ENCODE measurements at regions not wholly inside any gene's neighbourhood (a gene's known extent, or its start where the extent isn't known, plus 50 kb on each side); places are given as distances from the start of the nearest gene placed in this dataset.

DNA sequence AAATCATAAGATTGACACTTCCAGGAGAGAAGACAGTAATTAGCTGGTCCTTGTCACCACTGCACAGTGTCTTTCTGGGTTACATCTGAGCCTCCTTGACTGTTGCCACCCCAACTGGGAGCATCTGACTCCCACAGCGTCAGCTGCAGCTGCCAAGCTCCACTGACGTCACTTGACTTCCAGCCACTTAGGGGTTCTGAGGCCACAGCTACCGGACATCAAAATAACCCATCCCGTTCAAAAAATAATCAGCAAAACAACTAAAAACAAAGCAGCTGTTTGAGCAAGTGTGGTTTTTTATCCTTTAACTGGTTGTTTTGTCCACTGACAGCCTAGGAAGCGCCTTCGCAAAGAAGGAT, 206.5 kb upstream of the AGAP1 start:
- no peak for DNase-seq (ENCODE audit: low read depth in 4 of 4, low spot score in 2 of 4)

DNA sequence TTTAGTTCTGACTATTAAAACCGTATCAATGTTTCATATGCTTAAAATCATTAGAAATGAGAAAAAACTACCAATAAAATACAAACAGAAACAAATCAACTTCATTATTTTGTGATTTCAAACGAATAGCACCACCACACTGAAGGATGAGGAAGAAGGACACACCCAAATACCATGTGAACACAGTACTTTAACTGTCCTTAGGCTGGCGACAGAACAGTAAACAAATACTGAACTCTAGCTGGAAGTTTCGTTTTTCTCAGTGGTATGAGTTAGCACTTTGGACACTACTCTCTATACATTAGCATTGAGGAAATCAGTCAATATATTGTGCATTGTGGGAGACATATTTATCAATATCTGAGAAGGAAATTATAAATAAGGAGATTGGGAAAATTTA, 202.4 kb upstream of the AGAP1 start:
- DNase-seq (ENCODE audit: low read depth in 4 of 4, low spot score in 2 of 4): no peak

DNA sequence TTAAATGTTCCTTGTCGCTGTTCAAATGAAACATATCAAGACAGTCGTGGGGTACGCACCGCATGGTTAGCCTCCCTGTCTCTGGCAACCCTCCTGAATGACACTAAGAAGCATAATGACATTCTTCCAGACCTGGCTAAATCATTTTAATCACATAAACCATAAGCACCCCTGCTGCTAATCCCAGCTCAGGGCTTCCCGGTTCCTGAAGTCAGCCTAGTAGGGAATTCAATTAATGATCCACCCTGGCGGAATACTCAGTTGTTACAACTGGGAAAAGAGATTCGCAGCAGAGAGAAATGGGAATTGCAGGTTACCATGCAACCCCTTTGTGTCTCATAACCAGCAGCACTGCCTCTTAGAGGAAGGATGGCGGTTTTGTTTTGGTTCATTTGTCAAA, 200.8 kb upstream of the AGAP1 start:
- no peak for DNase-seq (ENCODE audit: low read depth in 4 of 4, low spot score in 2 of 4)

DNA sequence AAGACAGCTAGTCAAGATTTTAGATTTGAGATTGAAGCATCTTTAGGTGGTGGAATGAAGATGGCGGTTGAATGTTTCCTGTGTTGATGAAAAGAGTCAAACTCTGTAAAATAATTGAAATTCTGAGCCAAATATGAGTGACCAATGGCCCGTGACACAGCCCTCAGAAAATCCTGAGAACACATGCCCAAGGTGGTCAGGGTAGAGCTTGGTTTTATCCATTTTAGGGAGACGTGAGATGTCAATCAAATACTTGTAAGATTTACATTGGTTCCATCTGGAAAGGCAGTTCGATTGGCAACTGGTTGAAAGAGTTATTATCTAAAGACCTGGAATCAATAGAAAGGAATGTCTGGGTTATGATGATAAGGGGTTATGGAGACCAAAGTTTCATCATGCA, 198.0 kb upstream of the AGAP1 start:
- no peak for DNase-seq (ENCODE audit: low read depth in 4 of 4, low spot score in 2 of 4)

DNA sequence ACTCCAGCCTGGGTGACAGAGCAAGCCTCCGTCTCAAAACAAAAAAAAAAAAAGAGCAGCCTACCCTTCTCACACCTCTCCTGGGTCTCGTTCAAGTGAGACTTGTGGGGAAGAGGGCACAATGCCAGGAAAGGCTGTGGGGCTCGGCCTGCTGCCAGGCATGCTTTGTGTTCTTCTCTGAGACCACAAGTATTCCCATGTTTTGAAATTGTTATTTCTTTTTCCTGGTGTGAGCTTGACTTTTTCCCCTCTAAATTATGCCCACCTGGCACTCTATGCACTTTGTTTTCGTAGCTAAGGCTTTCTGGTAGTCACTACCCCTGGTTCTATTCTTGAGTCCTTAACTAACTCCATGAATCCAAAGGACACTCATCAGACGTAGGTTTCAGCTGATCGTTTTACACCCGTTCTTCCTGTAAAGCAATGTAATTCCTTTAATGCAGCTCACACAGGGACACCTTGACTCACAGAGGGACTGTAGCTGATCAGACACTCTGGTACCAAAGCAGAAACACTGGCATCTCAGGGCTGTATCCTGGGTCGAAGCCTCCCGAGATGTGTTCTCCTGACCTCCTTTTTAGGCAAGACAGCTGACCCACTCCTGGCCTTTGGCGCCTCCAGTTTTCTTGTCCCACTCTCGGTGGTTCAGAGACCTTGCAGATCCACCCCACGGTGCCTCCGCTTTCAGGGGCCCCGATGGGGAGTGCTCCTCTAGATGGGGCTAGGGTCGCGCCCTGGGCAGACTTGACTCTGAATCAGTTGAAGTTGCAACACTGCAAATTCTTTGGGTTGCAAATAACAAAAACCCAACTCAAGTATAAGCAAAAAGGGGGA, 193.3 kb upstream of the AGAP1 start:
- no peak for DNase-seq (ENCODE audit: low read depth in 4 of 4, low spot score in 2 of 4)

DNA sequence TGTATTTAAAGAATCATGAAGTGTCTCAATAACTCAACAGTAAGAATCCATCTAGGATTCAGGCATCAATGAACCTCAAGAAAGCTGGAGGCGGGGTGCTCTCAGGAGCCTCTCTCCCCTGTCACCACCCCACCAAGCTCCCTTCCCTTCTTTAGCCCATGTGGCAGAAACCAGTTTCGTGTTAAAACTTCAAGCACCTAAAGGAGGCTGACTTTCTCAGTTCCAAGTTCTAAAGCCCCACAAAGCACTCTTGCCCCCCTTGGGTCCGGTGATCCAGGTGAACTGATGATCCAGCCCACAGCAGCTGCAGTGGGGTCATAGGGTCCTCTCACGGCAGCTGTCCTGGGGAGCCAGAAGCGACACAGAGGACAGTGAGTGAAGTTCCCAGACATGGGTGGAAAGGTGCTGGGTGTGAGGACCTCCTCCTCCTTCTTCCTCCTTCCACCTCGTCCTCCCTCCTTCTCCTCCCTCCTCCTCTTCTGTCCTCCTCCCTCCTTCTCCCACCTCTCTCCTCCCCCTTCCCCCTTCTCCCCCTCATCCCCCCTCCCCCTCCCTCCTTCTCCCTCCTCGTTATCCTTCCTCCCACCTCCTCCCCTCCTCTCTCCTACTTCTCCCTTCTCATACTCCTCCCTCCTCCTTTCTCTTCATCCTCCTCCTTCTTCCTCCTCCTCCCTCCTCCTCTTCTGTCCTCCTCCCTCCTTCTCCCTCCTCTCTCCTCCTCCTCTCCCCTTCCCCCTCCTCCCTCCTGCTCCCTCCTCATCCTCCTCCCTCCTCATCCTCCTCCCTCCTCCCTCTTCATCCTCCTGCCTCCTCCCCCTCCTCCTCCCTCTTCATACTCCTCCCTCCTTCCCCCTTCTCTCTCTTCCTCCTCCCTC, 192.4 kb upstream of the AGAP1 start:
- DNase-seq (ENCODE audit: low read depth in 4 of 4, low spot score in 2 of 4): no peak

DNA sequence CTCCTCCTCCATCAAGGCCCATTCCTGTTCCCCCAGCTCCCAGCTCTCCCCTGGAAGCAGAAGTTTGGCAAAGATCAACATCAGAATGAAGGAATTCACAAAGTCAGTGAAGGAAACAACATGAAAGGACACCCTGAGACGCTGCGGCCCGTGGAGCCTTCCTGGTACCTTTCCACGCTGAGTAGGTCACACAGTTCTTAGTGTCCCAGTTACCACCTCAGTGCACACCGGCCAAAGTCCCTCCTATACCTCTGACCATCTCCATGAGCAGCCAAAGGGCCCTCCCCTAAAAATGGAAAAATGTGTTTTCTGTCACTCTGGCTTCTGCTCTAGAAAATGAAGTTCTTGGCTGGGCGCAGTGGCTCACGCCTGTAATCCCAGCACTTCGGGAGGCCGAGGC, 191.6 kb upstream of the AGAP1 start:
- DNase-seq (ENCODE audit: low read depth in 4 of 4, low spot score in 2 of 4): no peak

DNA sequence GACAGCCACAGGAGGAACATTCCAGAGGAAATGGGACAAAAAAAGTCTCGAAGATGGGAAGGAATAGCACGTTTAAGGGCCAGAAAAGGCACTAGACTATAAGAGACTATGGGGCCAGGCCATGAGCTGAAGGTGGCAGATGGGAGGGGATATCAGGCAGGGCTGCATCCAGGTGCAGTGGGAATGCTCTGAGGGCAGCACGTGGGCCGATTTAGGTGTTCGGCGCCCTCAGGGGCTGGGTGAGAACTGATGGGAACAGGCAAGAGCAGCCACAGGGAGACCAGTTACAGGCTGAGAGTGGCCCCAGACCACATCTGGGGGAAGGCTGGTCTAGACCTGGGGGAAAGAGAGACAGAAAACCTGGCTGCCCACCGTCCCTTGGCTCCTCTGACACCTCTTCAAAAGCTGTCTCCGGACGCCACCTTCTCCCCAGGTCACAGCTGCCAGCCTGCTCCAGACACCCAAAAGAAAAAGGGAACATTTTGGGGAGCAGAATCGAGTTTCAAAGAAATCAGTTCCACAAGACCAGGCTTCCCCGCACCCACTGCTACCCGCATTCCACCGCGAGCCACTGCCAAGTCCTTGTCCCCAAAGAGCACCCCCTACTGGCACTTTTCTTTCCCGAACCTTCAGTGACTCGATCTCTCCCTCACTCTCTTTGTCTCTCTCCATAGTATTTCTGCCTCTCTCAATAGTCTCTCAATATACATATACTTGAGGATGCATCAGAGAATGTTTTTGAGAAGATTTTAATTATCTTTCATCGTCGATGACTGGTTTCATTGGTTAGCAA, 190.1 kb upstream of the AGAP1 start:
- no peak for DNase-seq (ENCODE audit: low read depth in 4 of 4, low spot score in 2 of 4)

DNA sequence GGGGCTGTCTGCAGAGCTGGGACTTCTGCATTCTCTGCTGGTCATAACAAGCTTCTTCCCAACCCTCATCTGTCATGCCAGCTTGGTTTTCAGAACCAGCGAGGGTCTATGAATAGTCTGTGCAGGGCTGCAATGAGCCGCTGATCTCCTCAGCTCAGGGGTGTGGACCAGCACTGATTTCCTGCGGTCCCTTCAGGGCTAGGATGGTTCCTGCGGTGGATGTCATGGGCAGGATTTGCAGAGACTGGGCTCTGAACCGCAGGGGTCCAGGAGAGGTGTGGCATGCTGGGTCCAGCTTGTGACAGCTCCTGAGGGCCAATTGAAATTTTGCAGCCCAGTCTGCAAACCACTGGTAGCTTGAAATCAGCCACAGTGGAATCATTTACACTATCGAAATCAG, 188.2 kb upstream of the AGAP1 start:
- no peak for DNase-seq (ENCODE audit: low read depth in 4 of 4, low spot score in 2 of 4)

DNA sequence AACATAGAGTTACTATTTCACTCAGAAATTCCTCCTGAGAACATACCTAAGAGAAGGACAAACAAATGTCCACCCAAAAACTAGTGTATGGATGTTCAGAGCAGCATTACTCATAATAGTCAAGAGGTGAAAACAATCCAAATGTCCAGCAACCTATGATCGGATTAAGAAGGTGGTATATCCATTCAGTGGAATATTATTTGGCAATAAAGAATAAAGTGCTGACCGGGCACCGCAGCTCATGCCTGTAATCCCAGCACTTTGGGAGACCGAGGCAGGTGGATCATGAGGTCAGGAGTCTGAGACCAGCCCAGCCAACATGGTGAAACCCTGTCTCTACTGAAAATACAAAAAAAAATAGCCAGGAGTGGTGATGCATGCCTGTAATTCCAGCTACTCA, 182.8 kb upstream of the AGAP1 start:
- no peak for DNase-seq (ENCODE audit: low read depth in 4 of 4, low spot score in 2 of 4)

DNA sequence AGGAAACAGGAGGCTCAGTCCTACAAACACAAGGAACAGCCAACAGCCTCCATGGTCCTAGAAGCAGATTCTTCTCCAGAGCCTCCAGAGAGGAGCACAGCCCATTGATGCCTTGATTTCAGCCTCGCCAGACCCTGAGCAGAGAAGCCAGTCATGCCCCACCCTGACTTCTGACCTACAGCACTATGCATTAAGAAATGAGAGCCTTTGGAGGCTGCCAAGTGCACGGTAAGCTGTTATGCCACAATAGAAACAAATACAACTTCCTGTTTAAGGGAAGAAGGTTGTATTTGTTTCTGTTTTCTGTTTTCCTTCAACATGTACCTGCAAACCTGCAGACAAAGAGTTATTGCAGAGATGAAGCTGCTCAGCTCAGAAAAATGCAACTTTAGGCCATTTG, 181.3 kb upstream of the AGAP1 start:
- no peak for DNase-seq (ENCODE audit: low read depth in 4 of 4, low spot score in 2 of 4)

DNA sequence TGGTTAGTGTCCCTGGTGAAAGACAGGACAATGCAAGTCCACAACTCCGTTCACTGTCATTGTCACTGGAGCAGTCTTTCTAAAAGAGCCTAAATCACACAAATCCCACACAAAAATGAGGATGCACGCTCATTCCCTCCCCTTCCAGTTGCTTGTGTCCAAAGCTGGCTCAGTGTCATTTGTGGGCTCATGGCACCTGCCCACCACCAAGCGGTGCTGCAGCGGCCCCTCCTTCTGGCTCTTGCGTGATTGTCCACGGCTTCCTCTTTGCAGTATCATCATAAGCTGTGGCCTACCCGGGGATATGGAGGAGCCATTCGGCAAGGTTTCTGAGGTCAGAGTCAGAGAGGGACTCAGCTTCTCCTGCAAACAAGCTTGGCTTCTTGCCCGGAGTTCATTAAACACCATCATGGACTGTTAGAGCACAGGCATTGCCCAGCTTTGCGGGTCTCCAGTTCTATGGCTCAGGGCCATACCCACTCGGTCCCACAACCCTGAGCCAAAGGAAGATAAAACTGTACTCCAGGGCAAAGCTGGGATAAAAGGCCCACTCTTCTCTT, 179.4 kb upstream of the AGAP1 start:
- DNase-seq (ENCODE audit: low read depth in 4 of 4, low spot score in 2 of 4): no peak

DNA sequence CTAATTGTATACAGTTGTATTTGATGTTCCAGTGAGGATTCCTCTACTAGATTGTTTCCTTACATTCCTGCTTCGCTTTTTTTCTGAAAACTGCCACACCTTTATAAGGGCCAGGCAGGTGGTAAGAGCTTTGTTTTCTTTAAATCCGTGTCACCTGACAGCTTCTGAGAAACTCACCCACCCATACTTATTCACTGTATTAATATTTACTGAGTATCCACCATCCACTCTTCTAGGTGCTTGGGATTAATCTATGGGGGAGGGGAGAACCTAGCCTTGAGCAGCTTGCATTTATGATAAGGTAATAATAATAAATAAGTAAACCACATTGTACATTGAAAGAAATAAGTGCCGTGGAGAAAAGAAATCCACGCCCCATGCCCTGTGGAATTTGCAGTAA, 174.7 kb upstream of the AGAP1 start:
- DNase-seq (ENCODE audit: low read depth in 4 of 4, low spot score in 2 of 4): no peak

DNA sequence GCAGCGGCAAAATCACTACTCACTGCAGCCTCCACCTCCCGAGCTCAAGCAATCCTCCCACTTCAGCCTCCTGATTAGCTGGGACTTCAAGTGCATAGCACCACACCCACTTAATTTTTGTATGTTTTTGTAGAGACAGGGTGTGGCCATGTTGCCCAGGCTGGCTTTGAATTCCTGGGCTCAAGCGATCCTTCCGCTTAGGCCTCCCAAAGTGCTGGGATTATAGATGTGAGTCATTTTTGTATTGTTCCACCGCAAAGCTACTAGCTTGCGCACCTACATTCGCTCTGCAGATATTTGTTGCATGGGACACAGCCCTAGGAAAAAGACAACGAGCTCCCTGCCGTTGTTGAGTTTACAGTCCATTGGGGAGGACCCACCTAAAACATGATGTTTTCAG, 173.5 kb upstream of the AGAP1 start:
- DNase-seq (ENCODE audit: low read depth in 4 of 4, low spot score in 2 of 4): no peak

DNA sequence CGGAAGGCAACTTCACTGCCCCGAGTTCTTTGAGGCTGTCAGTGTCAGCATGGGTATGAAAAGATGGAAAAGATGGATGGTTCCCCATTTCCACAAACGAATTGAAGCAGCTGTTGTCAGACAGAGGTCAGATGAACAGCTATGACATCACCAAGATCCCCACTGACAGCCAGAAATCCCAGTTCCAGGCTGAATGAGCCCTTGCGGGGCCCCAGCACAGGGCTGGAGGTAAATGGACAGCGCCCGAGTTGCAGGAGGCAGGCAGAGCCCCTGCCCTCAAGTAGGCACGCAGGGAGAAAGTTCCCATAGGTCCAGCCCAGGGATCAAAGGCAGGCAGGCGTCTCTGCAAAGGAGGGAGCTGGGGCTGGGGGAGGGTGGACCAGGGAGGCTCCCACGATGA, 169.5 kb upstream of the AGAP1 start:
- no peak for DNase-seq (ENCODE audit: low read depth in 4 of 4, low spot score in 2 of 4)

DNA sequence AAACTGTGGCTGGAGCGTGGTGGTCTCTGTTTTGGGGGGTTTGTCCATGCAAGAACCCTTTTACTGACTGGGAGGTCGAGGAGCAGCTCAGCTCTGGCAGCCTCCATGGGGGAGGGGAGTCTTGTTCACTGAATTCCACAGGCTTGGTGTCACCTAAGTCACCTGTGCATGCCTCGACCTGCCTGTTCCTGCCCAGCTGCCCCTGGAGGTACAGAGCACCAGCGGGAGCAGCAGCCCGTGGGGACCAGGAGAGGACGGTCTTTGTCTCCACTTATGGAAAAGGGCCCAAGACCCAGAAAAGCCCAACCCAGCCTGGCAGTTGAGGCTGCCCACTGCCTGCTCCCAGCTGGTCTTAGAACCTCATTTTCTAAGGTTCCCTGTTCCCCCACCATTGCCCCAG, 168.7 kb upstream of the AGAP1 start:
- no peak for DNase-seq (ENCODE audit: low read depth in 4 of 4, low spot score in 2 of 4)

DNA sequence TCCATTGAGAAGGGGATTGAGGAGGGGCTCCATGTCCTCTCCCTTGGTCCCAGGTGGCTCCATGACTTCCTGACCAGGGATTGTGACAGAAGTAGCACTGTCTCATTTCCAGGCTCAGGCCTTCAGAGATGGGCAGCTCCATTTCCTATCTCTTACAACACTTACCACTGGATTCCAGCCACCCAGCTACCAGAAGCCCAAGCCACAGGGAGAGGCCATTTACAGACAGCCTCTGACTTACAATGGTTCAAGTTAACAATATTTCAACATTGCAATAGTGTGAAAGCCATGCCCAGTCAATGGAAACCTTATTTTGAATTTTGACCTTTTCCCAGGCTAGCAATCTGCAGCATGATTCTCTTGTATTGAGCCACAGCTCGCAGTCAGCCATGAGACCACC, 164.9 kb upstream of the AGAP1 start:
- no peak for DNase-seq (ENCODE audit: low read depth in 4 of 4, low spot score in 2 of 4)

DNA sequence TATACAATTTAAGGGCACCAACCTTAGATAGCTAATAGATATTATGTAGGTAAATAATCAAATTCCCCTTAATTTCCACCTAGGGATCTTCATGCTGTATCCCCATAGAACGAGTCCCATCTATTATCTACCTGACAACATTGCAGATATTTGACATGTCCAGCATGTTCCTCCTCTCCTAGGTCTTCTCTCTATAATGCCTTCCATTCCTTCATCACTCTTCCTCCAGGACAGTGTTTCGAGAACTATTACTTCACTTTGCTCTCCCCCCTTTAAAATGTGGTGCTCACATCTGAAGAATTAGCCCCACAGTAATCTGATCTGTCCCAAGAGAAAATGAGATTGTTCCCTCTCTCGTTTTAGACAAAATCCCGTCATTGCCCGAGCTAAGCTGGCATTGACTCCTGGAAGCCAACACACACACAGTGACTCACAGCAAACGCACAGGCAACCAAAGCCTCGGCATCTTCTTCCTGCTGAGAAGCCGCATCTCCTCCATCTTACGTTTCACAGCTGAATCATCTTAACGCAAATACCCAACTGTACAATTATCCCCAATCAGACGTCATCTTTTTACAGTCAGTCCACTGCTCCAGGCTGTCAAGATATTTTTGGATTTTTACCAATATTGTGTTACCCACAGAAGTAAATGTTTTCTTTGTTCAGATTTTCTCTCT, 162.9 kb upstream of the AGAP1 start:
- DNase-seq (ENCODE audit: low read depth in 4 of 4, low spot score in 2 of 4): no peak

DNA sequence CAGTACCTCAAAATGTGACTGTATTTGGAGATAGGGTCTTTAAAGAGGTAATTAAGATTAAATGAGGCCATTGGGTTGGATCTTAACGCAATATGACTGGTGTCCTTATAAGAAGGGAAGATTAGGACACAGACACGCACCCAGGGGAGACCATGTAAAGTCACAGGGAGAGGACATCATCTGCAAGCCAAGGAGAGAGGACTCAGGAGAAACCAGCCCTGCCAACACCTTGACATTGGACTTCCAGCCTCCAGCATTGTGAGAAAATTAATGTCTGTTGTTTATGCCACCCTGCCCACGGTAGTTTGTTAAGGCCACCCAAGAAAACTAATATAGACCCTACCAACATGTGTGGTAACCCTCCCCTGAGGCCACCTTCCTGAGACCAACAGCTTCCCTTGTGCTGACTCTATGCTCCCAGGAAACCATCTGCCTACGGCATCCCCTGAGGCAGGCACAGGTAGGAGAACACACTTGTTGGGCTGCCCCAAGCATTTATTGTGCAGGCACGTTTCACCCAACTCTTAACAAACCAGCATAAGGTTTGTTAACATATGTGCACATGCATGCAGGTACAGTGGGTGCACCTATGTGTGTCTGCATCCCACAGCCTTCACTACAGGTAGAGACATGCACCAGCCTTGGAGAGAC, 161.5 kb upstream of the AGAP1 start:
- DNase-seq (ENCODE audit: low read depth in 4 of 4, low spot score in 2 of 4): no peak

DNA sequence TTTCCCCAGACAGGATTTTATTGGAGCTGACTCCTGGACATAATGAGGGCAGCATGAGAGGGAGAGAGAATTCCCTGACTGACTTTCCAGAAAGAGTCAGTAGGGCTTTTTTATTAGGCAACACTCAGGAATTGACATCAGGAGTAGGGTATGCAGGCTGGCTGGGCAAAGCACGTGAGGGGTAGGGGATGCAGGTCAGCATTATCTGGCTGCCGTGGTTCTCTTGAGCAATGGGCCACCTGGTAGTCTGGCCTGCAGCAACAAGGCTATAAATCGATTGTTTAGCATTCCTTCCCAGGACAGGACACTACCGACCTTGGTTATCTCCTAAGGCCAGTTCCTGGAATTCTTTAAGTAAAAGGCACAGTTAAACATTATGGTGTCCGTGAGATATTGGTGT, 160.8 kb upstream of the AGAP1 start:
- DNase-seq (ENCODE audit: low read depth in 4 of 4, low spot score in 2 of 4): no peak
